Stimulated activated CD4-positive, alpha-beta T cell treated with anti-CD3 and anti-CD28 coated beads, Interleukin-15, amount 100 ng/mL, for 48 hours (primary cell): ENCODE measurements at regions not wholly inside any gene's neighbourhood (a gene's known extent, or its start where the extent isn't known, plus 50 kb on each side); places are given as distances from the start of the nearest gene placed in this dataset.
"Not testable (repeated sequence)": the region's sequence is repeated elsewhere in the genome, so short reads cannot be mapped to it uniquely, and the experiment has no call there.

Experiments used
- DNase-seq, 2 donors: peaks; one replicate each; pipeline ENCODE4 v3.0.0-alpha.2; 2020; ENCODE audit warnings: low read depth in 2 of 2

DNA sequence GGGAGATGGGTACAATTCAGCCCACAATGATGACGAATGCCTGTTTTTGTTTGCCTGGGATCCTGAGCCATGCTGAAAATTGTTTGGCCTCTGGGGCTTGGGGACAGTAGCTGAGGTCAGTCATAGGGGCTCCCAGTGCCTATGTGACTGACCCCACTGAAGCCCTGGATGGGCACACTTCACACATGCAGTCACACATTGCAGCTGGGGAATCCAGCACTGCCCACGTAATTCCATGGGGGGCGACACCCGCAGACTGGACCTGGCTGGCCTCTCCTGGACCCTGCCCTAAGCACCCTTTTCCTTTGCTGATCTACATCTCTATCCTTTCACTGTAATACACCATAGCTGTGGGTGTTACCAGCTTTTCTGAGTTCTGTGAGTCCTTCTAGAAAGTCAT is 295.2 kb upstream of the HS6ST1 start:
- DNase-seq, result no peak

DNA sequence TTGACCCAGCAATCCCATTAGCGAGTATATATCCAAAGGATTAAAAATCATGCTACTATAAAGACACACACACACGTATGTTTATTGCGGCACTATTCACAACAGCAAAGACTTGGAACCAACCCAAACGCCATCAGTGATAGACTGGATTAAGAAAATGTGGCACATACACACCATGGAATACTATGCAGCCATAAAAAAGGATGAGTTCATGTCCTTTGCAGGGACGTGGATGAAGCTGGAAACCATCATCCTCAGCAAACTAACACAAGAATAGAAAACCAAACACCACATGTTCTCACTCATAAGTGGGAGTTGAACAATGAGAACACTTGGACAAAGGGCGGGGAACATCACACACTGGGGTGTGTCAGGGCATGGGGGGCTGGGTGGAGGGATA is 296.2 kb upstream of the HS6ST1 start:
- not testable (repeated sequence) for DNase-seq

DNA sequence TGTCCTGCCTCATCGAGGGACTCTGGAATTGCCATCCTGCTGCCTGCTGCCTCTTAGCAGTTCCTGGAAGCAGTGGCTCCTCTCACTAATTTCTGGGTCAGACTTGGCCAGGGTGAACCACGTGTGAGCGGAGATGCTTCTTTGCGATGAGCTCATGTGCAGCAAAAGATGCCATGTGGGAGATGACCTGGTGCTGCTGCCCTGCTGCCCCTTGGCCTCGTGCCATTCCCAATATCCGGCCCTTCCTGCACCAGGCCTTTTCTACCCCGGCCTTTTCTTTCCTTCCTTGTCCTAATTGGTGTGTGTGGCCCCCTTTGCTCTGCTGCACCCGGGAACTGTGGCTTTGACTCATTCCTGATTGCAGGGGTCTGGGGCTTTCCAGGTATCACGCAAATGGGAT is 296.9 kb upstream of the HS6ST1 start:
- no peak for DNase-seq

DNA sequence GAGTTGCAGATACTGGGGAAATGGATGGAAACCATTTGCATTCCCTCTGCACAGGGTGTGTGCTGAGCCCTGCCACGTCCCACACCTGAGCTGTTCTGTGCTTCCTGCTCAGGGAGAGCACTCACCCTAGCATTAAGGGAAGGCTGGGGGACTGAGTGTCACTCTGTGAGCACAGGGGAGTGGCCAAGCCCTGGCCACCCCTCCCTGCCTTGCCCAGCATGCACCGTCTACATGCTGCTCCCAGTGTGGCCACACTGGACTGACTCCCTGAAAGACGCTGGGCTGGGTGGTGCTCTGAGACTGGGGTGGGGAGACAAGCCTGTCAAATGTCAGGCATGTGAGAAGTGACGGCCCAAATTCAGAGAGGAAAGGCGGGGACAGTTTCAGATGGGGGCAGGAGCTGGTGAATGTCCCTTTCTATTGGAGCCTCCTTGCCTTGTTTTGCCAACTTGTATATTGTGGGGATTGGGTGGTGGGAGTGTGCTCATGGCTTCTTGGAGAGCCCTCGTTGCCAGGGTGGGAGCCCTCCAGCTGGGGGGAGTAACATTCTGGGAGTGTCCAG is 298.4 kb upstream of the HS6ST1 start:
- DNase-seq, result no peak

DNA sequence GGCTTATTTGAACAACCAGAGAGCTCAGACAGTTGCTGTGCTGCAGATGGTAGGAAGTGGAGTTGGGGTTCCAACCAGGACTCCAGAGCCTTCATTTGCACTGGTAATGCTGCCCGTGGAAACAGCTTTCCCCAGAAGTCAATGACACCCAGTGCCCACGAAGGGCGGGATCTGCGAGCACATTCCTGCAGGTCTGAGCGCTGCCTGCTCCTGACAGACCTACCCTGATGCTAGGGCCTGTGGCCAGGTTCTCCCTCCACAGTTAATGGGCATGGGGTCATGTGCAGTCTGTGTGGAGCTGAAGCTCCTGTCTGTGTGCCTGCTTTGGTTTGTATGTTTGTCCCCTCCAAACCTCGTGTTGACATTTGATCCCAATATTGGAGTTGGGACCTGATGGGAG is 299.0 kb upstream of the HS6ST1 start:
- DNase-seq, result no peak

DNA sequence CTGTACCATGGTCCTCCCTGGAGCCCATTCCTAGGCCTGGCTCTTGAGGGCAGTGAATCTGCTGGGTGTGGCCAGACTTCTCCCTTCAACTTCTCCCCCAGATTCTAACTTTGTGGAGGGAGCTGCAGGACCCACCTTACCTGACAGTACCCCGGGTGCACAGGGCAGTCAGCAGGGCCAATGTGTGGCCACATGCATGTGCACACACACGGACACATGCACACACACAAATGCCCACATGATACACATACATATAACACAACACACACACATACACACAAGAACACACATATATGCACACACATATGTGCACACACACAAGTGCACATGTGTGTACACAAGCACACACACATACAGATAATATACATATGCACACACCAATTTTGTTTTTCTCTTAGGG is 300.0 kb upstream of the HS6ST1 start:
- no peak for DNase-seq

DNA sequence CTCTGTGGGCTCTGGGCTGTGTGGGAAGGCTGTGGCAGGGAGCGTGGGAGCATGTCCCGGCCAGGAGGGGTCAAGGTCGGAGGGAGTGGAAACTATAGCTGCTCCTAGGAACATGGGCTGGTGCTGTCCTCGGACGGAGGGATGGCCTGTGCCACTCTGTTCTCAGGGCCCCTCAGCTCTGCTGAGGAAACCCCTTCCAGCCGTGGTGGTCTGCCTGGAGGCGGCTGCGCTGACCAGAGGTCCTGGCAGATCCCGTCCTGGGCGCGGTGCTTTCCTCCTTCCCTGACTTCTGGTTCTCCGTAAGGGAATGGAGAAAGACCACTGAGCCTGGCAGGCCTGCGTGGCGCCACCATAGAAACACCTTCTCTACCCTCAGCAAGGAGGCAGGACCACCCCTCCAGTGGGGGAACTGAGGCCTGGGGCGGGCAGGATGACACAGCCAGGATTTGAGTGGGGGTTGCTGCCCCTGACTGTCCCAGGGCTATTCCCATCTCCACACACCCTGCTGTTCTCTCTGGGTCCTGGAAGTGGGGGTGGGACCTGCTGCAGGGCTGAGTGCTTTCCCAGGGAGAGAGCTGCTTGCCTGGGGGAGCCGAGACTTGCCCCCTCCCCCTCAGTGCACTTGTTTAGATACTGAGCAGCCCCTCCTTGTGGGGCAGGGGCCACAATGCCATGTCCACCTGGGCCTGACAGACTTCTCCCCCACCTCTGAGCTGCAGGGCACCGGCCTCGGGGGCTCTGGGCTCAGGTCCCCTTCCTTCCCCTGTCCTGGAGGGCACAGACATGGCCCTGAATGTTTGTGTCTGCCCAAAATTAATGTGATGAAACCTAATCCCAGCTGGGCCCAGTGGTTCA is 301.0 kb upstream of the HS6ST1 start:
- DNase-seq, result no peak

DNA sequence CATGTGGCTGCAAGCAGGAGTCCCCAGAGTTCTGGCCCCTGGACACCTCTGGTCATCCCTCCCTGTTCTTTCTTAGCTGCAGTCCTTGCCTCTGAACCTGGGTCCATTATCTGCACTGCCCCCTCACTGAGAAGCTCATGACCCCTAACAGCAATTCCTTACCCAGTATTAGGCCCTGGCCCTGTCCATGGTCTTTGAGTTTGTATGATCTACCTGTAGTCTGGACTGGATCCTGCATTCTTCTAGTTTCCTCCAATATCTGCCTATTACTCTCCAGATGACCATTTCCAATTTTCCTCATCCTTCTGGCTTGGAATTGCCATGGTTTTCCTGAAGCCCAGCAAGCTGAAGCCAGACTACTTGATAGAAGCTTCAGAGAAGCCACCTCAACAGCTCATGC is 302.4 kb upstream of the HS6ST1 start:
- no peak for DNase-seq

DNA sequence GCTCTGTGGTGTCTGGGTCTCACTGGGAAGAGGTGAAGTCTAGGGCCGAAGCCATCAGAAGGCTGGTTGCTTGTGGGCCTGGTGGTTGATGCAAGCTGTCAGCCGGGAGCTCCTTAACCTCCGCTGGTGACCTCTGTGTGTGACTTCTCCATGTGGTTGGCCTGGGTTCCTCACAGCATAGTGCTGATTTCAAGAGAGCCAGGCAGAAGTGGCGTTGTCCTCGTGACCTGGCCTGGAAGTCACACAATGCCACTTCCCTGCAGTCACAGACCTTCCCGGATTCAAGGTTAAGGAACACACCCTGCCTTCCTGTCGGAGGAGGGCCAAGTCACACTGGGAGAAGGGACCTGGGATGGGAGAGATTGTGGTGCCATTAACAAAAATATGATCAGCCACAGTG is 303.7 kb upstream of the HS6ST1 start:
- DNase-seq, result no peak

DNA sequence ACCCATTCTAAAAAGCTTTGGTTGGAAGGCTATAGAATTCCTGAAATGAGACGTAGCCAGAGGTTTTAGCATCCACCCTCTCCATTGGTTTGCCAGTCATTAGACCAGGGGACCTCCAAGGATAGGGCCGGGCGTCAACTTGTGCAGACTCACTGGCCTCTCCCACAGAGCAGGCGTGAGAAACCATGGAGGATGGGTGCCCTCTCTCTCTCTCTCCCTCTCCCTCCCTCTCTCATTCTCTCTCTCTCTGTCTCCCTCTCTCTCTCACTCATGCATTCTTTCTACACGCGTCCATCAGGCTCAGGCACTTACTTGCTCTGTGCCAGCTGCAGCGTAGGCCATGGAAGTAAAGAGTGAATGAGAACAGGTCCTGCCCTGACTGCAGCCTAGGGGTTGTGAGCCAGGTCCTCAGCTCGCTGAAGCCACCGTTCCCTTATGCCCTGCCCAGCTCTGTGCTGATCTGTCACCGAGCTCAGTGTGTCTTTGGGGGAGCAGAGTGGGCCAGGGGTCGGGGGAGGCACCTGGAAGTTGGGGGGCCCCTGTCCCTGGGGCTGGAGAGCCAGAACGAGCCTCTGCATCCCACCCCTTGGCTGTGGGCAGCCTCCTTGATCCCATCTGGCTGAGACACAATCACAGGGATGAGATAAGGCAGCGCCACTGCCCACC is 304.4 kb upstream of the HS6ST1 start:
- no peak for DNase-seq

DNA sequence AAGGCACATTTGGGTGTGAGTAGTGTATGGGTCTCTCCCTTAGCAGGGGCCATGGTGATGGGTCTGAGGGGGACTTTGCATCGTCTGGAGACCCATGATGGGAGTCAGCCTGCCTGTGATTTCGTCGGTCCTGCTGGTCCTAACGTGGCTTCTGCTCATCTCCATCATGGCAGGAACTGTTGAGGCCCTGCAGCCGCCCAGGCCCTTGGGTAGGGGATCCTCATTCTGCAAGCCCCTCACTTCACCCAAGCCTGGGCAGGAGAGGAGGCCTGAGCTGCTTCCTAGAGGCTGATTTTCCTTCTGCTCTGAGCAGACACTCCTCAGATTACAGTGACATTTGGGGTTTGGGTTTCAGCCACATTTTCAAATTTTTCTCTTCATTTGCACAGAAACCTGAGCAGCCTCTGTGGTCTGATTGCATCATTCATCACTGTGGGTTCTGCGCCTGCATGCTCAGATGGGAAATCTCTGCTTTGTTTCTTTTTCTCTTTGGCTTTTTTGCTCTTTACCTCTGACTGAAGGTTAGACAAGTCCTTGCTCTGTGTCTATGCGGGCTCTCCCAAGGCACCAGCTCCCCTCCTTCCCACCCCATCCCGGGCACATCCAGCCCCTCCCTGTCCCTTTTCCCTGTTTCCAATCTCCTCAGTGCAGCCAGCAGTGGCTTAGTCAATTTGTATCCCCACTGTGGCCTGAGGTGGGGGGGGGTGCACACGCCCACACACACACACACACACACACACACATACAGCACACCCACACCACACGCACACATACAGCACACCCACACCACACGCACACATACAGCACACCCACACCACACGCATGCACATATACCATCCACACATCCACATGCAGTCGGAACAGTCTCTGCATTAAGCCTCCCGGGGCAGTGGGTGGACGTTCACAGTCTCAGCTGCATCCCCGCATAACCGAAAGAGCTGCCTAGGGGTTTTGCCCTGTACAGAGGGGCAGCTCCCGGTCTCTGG is 305.4 kb upstream of the HS6ST1 start:
- DNase-seq, result no peak

DNA sequence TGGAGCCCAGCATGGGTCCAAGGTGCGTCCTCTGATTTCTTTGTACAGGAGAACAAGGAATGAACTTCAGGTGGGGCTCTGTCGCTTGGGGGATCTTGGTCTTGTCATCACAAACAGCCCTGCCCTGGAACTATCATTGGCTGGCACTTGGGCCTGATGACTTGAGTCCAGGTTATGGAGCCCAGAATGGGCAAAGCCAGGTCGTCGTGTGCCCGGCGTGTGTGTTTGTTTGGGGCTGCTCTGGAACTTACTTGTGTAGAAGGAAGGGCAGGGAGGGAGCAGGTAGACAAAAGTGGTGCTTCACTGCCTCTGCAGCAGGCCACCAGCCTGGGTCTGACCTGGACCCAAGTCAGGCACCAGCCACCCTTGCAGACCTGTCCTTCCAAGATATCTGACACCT is 306.3 kb upstream of the HS6ST1 start:
- no peak for DNase-seq

DNA sequence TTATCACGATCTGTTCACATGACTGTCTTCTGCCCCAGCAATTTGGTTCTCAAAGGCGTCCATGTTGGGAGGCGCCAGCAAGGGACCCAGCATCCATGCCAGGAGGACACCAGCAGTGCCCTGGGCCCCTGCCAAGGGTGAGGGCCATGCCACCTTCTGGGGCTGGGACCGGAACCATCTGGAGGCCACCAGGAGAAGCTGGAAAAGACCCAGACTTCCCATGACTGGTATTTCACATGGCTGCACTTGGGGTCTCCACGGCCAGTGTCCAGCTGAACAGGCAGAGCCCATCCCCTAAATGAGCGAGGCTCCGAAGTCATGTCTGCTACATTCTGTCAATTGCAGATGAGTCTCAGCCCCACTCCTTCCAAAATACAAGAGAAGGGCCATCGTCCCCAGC is 306.8 kb upstream of the HS6ST1 start:
- no peak for DNase-seq

DNA sequence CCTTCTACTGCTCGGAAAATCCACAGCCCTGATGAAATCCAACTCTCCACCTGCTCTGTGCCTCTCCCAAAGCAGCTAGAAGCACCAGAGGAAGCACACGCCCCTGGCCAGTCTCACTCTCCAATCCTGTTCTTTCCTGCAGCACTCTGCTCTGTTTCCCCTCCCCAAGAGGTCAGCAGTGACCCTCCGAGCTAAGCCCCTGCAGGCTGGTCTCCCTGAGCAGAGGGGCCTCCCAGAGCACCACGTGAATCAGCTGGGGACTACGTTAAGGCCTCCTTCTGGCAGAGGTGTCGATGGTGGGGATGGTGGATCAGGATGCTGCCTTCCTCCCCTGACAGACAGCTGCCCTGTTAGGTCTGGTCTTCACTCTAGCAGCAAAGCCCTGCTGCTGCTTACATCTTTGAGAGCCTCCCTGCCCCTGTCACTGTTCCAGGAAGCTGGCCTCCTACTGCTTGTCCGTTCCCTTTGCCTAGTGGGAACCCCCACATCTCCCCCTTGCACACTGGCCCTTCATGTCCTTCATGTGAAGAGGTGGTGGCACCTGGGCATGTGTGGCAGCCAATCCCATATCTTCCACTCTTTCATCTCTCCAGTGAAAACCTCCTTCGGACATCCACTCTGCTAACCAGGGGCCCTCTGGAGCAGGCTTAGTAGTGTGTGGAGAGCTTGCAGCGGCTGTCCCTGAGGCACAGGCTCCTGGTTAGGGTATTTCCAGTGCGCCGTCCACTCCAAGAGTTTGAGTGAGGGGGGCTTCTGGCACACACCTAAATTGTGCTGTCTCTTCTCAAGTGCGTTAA is 307.5 kb upstream of the HS6ST1 start:
- no peak for DNase-seq

DNA sequence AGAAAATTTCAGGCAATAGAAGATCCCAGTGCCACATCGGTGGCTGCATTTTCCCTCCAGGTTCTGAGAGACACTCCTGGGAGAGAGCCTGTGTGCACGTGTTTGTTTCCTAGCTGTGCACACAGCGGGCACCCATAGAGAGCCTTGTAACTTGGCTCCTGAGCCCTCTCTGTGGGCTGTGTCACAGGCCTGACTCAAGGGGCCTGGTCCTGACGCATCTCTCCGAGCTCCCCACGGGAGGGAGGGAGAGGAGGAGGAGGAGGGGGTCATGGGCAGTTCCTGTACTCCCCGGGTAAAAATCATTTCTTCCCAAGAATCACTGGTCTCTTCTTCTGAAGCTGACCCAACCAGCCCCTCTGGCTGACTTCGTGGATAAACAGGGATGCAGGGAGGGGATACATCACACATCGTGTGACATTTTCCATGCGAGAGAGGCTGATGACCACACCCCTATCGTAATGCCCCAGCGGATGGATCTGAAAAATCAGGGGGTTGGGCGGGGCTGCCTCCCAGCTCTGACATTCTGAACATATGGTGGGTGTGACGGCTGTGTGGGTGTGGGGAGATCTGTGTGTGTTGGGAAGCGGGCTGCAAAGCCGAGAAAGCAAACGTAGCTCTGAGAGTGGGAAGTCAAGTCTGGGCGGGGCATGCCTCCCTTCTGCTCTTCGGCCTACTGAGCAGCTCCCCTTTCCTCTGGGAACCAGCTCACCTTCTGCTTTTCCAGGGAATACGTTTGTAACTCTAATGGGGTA is 308.3 kb upstream of the HS6ST1 start:
- no peak for DNase-seq

DNA sequence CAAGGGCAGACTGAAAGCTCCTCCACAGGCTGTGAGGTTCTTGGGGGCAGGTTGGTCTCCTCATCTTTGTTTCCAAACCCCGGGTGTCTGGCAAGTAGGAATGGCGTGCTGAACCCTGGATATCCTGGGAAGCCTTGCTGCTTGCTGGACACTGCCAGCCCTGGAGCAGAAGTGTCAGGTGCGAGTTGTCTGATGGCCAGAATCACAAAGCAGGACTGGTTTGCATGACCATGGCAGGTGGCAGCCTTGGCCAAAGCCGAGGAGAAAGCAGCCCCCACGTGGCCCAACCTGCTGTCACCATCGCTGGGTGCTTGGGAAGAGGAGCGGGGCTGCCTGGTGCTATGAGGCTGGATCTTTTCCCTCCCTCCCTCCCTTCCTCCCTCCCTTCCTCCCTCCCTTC is 309.5 kb upstream of the HS6ST1 start:
- DNase-seq, result no peak

DNA sequence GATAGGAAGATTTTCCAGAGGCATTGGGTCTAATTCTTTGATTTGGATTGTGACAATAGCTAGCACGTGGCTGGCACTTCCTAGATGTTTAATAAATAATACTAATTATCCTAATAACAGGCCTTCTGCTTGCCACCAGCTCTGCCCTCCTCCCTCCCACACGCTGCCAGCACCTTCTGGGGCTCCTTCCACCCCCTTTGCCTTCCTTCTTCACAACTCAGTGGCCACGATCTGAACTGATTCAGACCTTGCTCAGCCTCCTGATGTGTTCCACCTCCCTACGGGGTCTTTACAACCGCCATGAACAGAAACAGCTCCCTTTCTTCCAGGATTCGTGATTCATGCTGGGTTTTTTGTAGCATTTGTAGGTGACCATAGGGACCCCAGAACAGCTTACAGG is 310.3 kb upstream of the HS6ST1 start:
- DNase-seq, result no peak

DNA sequence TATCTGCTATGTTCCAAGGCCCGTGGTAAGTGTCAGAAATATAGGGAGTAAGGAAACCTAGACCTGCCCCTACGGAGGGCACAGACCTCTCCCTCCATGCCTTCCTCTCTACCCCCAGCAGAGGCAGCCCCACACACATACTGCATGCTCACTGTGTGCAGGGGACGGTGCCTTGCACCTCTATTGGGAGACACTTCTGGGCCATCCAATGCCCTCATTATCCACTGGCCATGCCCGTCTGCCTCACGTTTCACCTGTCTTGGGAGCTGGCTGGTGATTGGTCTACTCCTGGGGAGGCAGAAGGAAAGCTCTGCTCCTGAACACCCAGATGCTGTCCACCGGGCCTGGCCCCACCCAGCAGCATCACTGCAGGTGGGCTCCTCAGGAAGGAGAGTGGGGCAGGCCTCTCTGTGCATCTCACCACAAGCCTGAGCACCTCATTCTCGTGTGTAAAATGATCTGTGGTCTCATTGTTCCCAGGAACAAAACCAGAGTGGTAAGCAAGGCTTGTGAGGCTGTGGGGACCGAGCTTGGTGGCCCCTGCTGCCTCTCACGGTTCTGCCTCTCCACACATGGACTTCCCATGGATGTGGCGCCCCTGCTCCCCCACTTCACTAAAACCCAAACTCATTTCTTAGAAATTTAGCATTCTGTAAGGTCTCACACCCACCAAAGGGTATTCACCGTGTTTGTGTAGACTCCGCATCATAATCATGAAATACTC is 312.5 kb upstream of the HS6ST1 start:
- DNase-seq, result no peak

DNA sequence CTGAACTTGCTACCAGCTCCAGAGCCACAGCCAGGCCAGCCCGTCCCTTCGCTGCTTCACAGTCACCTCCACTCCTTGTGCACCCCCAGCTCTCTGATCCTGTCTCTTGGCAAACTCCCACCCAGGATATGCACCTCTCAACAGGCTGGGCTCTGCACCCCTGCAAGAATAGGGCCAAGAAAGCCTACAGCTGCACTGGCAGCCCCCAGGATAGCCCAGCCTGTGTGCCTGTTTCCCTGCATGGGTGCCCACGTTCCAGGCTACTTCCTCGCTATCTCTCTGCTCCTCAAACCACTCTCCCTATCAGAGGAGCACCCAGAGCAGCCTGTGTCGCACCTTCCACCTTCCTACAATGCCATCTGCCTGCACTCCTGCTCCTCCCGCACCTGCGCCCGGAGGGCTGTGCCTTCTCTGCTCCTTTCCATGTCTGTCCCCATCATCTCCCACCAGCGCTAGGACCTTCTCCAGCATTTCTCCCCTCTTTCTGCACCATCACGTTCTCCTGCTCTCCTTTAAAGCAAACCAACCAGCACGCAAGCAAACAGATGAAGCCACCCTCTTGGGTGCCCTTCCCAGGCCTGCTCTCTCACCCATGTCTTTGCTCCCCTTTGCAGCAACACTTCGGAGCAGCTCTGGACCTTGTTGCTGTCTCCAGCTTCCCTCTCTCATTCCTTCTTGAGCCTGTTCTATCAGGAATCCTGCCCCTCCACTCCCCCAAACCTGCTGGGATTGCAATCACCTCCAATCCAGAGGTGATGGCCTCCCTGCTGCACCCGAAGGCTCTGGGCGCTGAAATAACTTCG is 313.2 kb upstream of the HS6ST1 start:
- no peak for DNase-seq
